Tibial nerve (tissue), 4 donors: ENCODE measurements at regions not wholly inside any gene's neighbourhood (a gene's known extent, or its start where the extent isn't known, plus 50 kb on each side); places are given as distances from the start of the nearest gene placed in this dataset.

Source experiments
- EP300 ChIP-seq, 2 donors: sonication (generic); formaldehyde crosslinking; IDR thresholded peaks; one replicate each; pipeline ENCODE4 v1.6.1; 2017; ENCODE audit warnings: antibody characterized with exemption in 2 of 2, mild to moderate bottlenecking in 1 of 2
- POLR2A ChIP-seq, 2 donors: fragments of 450-650 bp; IDR thresholded peaks; one replicate each; pipeline ENCODE4 v1.6.1; 2017; ENCODE audit warnings: antibody characterized with exemption in 2 of 2, mild to moderate bottlenecking in 2 of 2, moderate library complexity in 2 of 2
- TF ChIP-seq, protein P1 (sequence below), 5 experiments: fragments of 200-600 bp in 3 of 5; fragments of 450-650 bp in 2 of 5; sonication (generic) in 3 of 5; IDR thresholded peaks; one replicate each; pipeline ENCODE4 v1.5.1; 2016 to 2019; ENCODE audit warnings: antibody characterized with exemption in 5 of 5, mild to moderate bottlenecking in 3 of 5, moderate library complexity in 2 of 5

DNA sequence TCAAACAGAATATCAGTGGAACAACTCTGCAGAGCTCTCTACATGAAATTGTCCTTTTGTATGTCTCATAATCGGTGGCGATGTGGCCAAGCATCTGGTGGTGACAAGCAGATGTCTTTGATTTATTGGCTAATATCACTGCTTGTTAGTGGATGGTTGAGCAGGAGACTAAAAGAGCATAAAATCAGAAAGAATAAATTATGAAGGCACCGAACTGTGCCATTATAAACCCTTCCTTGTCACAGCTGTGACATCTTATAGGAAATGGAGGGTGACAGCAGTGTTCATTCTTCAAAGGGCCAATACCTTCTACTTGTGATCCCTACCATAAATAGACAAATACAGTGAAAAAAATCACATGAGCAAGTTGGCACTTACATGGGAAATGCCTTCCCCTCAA, 1404.3 kb downstream of the MAT2B start:
- TF ChIP-seq, protein P1, sequence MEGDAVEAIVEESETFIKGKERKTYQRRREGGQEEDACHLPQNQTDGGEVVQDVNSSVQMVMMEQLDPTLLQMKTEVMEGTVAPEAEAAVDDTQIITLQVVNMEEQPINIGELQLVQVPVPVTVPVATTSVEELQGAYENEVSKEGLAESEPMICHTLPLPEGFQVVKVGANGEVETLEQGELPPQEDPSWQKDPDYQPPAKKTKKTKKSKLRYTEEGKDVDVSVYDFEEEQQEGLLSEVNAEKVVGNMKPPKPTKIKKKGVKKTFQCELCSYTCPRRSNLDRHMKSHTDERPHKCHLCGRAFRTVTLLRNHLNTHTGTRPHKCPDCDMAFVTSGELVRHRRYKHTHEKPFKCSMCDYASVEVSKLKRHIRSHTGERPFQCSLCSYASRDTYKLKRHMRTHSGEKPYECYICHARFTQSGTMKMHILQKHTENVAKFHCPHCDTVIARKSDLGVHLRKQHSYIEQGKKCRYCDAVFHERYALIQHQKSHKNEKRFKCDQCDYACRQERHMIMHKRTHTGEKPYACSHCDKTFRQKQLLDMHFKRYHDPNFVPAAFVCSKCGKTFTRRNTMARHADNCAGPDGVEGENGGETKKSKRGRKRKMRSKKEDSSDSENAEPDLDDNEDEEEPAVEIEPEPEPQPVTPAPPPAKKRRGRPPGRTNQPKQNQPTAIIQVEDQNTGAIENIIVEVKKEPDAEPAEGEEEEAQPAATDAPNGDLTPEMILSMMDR (IDR thresholded peaks at IDR 0.05): no peak
- TF ChIP-seq POLR2A (IDR thresholded peaks at IDR 0.05) (no peak), EP300 (IDR thresholded peaks at IDR 0.05) (no peak)
